ENCODE measurements at regions not wholly inside any gene's neighbourhood (a gene's known extent, or its start where the extent isn't known, plus 50 kb on each side); places are given as distances from the start of the nearest gene placed in this dataset.

- TF ChIP-seq, protein P1, sequence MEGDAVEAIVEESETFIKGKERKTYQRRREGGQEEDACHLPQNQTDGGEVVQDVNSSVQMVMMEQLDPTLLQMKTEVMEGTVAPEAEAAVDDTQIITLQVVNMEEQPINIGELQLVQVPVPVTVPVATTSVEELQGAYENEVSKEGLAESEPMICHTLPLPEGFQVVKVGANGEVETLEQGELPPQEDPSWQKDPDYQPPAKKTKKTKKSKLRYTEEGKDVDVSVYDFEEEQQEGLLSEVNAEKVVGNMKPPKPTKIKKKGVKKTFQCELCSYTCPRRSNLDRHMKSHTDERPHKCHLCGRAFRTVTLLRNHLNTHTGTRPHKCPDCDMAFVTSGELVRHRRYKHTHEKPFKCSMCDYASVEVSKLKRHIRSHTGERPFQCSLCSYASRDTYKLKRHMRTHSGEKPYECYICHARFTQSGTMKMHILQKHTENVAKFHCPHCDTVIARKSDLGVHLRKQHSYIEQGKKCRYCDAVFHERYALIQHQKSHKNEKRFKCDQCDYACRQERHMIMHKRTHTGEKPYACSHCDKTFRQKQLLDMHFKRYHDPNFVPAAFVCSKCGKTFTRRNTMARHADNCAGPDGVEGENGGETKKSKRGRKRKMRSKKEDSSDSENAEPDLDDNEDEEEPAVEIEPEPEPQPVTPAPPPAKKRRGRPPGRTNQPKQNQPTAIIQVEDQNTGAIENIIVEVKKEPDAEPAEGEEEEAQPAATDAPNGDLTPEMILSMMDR (IDR thresholded peaks at IDR 0.05), result no peak
- TF ChIP-seq POLR2A (IDR thresholded peaks at IDR 0.05), result no peak
These were observed 415.1 kb downstream of the FAM133A start for GRCh38 chrX:94089149-94089548.
